Neural crest cell (in vitro differentiated cells): ENCODE measurements at regions not wholly inside any gene's neighbourhood (a gene's known extent, or its start where the extent isn't known, plus 50 kb on each side); places are given as distances from the start of the nearest gene placed in this dataset.

ENCODE experiments used
- DNase-seq: peaks from one replicate; pipeline ENCODE4 v3.0.0; 2021; ENCODE audit warnings: low read depth, mixed read lengths, low spot score
- H3K27ac Mint-ChIP-seq: one replicate; pipeline ENCODE4 v1.8.0; 2021; ENCODE audit warnings: mild to moderate bottlenecking, mixed read lengths; ENCODE audit not compliant: unreplicated experiment
- H3K27me3 Mint-ChIP-seq: 2 replicates; pipeline ENCODE4 v1.8.0; 2021; ENCODE audit warnings: low read depth, mild to moderate bottlenecking, mixed read lengths
- H3K36me3 Mint-ChIP-seq: 2 replicates; pipeline ENCODE4 v1.8.0; 2021; ENCODE audit warnings: low read depth, mild to moderate bottlenecking, mixed read lengths
- H3K4me1 Mint-ChIP-seq: 2 replicates; pipeline ENCODE4 v1.8.0; 2021; ENCODE audit warnings: mixed read lengths
- H3K4me3 Mint-ChIP-seq: one replicate; pipeline ENCODE4 v1.8.0; 2021; ENCODE audit warnings: mild to moderate bottlenecking, mixed read lengths
- H3K9me3 Mint-ChIP-seq: 2 replicates; pipeline ENCODE4 v1.8.0; 2021; ENCODE audit warnings: mixed read lengths
- CTCF ChIP-seq: fragments of 200-600 bp; sonication (generic); conservative IDR thresholded peaks from 2 replicates; pipeline ENCODE4 v1.5.0; 2021; ENCODE audit warnings: antibody characterized with exemption, mild to moderate bottlenecking

GRCh38 chr13:105787632-105788031 is 747.8 kb downstream of the EFNB2 start:
- Mint-ChIP-seq H3K9me3 (peaks cover 8% of the 10 kb centered on the region), H3K4me3 (no peak overlapping the region), H3K36me3 (peaks cover 7% of the 10 kb centered on the region), H3K27ac (no peak overlapping the region), H3K4me1 (peaks cover 6% of the 10 kb centered on the region), H3K27me3 (no peaks in the 10 kb centered on the region)
- no peak for TF ChIP-seq CTCF
- no peak for DNase-seq

DNA sequence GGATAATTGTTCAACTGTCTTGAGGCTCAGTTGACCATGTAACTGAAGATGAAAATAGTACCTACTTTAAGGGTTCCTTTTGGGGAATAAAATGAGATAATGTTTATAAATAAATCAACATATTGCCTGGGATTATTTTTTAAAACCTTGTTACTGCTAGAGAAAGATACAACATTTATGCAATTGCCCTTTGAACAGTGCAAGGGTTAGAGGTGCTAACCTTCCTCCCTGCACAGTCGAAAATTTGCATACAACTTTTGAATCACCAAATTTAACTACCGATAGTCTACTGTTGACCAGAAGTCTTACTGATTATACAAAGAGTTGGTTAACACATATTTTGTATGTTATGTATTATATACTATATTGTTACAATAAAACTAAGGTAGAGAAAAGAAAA is 750.0 kb downstream of the EFNB2 start:
- H3K4me1 Mint-ChIP-seq = peaks cover 6% of the 10 kb centered on the region
- no peak overlapping the region for H3K4me3 Mint-ChIP-seq
- no peak overlapping the region for H3K27ac Mint-ChIP-seq
- H3K9me3 Mint-ChIP-seq = peaks cover 15% of the 10 kb centered on the region
- no peaks in the 10 kb centered on the region for H3K27me3 Mint-ChIP-seq
- peaks cover 12% of the 10 kb centered on the region for H3K36me3 Mint-ChIP-seq
- DNase-seq = no peak
- no peak for TF ChIP-seq CTCF

GRCh38 chr13:105783261-105783660 is 752.2 kb downstream of the EFNB2 start:
- no peaks in the 10 kb centered on the region for H3K27me3 Mint-ChIP-seq
- no peak overlapping the region for H3K4me3 Mint-ChIP-seq
- DNase-seq = no peak
- peaks cover 12% of the 10 kb centered on the region for H3K36me3 Mint-ChIP-seq
- H3K4me1 Mint-ChIP-seq = peaks cover 6% of the 10 kb centered on the region
- H3K27ac Mint-ChIP-seq = no peak overlapping the region
- no peak for TF ChIP-seq CTCF
- H3K9me3 Mint-ChIP-seq = peaks cover 11% of the 10 kb centered on the region

- peaks cover 19% of the 10 kb centered on the region for H3K4me1 Mint-ChIP-seq
- H3K27me3 Mint-ChIP-seq = no peaks in the 10 kb centered on the region
- DNase-seq = no peak
- no peak overlapping the region for H3K4me3 Mint-ChIP-seq
- no peak overlapping the region for H3K27ac Mint-ChIP-seq
- TF ChIP-seq CTCF = no peak
- H3K36me3 Mint-ChIP-seq = peaks cover 7% of the 10 kb centered on the region
- H3K9me3 Mint-ChIP-seq = peaks cover 7% of the 10 kb centered on the region
Measured at GRCh38 chr13:105778196-105778595, 757.3 kb downstream of the EFNB2 start.

DNA sequence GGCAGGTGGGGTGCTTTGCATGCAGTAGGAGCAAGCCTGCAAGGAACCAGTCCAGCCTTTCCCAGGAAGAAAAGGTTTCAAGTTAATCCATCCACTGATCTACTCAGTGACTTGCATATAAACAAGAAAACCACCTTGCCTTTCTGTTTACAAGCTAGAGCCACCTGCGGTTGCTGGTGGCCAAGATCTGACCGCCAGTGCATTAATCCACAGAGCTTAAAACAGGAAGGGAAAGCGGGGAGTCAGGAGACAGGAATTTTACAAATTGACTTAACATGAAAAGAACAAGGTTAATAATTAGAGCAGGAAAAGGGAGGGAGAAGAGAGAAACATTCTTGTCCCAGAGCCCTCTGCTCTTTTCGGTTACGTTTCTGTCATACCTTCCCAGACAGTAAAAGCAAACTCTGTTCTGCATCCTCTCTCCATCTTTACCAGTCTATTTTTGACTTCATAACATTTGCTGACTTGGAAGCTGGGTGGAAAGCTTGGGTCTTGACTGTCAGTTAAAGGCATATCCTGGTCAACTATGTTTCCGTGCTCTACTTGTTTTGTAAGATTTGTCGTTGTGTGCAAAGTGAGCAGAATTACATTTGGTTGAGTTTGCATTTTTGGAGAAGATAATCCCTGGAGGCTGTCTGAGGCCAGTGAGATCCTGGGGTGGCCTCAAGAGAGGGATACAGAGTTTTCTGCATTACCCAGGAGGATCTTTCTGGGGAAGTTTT is 760.6 kb downstream of the EFNB2 start:
- Mint-ChIP-seq H3K27me3 (no peaks in the 10 kb centered on the region), H3K27ac (no peak overlapping the region), H3K4me3 (no peak overlapping the region), H3K36me3 (no peaks in the 10 kb centered on the region), H3K4me1 (peaks cover 31% of the 10 kb centered on the region), H3K9me3 (peaks cover 3% of the 10 kb centered on the region)
- no peak for DNase-seq
- no peak for TF ChIP-seq CTCF
